ENCODE measurements at regions not wholly inside any gene's neighbourhood (a gene's known extent, or its start where the extent isn't known, plus 50 kb on each side); places are given as distances from the start of the nearest gene placed in this dataset.

DNA sequence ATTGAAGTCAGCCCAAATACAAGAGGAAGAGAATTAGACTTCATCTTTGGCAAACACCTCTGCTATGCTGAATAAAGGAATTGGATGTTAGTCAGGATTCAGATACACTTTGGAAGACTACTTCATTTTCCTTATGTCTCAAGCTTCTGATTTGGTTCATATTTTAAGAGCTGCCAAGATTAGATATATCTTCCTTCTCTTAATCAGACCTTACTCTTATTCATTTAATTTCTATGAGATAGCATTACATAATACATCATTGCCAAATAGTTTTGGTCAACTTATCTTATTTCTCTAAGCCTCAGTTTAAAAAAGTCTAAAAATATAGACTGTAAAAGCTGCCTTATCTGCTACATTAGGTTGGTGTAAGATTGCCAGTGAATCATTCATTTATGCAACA lies 330.6 kb upstream of the NAV3 start:
- H4K20me1 ChIP-seq (ENCODE audit: control insufficient read depth, insufficient read depth, insufficient read length) = no peaks in the 10 kb centered on the region
- Mint-ChIP-seq H3K27ac (no peak overlapping the region), H3K36me3 (ENCODE audit: insufficient read depth in 1 of 3, low read depth in 3 of 3) (no peaks in the 10 kb centered on the region; a peak in 1 of 7 replicates), H3K4me3 (no peak overlapping the region), H3K4me1 (peaks cover 9 to 11% of the 10 kb centered on the region in 2 experiments), H3K9me3 (no peaks in the 10 kb centered on the region; a peak in 1 of 5 replicates), H3K27me3 (ENCODE audit: low read depth) (no peaks in the 10 kb centered on the region)
- no peaks in the 10 kb centered on the region for H3K27me3 ChIP-seq (ENCODE audit: insufficient read depth, low read length)
- H3K14ac ChIP-seq (ENCODE audit: insufficient read depth, low read length) = no peak overlapping the region
- H3K9me3 ChIP-seq (ENCODE audit: control insufficient read depth, low read depth, low read length) = no peaks in the 10 kb centered on the region
- no peak overlapping the region for H3K27ac ChIP-seq (ENCODE audit: insufficient read length, low read depth, low read length)
- no peak overlapping the region for H4K5ac ChIP-seq (ENCODE audit: insufficient read length, low read depth, low read length)
- no peak overlapping the region for H3K4ac ChIP-seq (ENCODE audit: low read depth, low read length)
- no peak overlapping the region for H3T11ph ChIP-seq (ENCODE audit: low read length)
- no peak overlapping the region for H3K56ac ChIP-seq (ENCODE audit: insufficient read length, low read depth, low read length)
- H3K4me2 ChIP-seq (ENCODE audit: insufficient read depth, insufficient read length, low read length) = no peak overlapping the region
- H2BK20ac ChIP-seq (ENCODE audit: low read depth, low read length, poor library complexity, severe bottlenecking) = no peak overlapping the region
- H3K79me1 ChIP-seq (ENCODE audit: insufficient read depth, low read depth, low read length, poor library complexity, severe bottlenecking) = no peaks in the 10 kb centered on the region
- H2BK5ac ChIP-seq (ENCODE audit: insufficient read length, low read length) = no peak overlapping the region
- H2BK120ac ChIP-seq (ENCODE audit: low read depth, low read length, poor library complexity, severe bottlenecking) = no peak overlapping the region
- no peak overlapping the region for H3K9ac ChIP-seq (ENCODE audit: extremely low read depth, insufficient read length, low read length)
- no peak overlapping the region for H3K23ac ChIP-seq (ENCODE audit: insufficient read length, low read depth, low read length)
- TF ChIP-seq, protein P1, sequence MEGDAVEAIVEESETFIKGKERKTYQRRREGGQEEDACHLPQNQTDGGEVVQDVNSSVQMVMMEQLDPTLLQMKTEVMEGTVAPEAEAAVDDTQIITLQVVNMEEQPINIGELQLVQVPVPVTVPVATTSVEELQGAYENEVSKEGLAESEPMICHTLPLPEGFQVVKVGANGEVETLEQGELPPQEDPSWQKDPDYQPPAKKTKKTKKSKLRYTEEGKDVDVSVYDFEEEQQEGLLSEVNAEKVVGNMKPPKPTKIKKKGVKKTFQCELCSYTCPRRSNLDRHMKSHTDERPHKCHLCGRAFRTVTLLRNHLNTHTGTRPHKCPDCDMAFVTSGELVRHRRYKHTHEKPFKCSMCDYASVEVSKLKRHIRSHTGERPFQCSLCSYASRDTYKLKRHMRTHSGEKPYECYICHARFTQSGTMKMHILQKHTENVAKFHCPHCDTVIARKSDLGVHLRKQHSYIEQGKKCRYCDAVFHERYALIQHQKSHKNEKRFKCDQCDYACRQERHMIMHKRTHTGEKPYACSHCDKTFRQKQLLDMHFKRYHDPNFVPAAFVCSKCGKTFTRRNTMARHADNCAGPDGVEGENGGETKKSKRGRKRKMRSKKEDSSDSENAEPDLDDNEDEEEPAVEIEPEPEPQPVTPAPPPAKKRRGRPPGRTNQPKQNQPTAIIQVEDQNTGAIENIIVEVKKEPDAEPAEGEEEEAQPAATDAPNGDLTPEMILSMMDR (conservative IDR thresholded peaks at IDR 0.05) = no peak
- no peaks in the 10 kb centered on the region for H3K4me1 ChIP-seq (ENCODE audit: insufficient read depth, low read length)
- no peaks in the 10 kb centered on the region for H3K23me2 ChIP-seq (ENCODE audit: insufficient read length, low read depth, low read length, poor library complexity, severe bottlenecking)
- H3K79me2 ChIP-seq (ENCODE audit: insufficient read depth, low read length) = no peaks in the 10 kb centered on the region
- H3K18ac ChIP-seq (ENCODE audit: insufficient read length, low read depth, low read length) = no peak overlapping the region
- no peak overlapping the region for H2AK5ac ChIP-seq (ENCODE audit: insufficient read length, low read length)
- no peak overlapping the region for H2BK12ac ChIP-seq (ENCODE audit: insufficient read length, low read depth, low read length)
- H4K8ac ChIP-seq (replicated peaks; ENCODE audit: insufficient read length, low read depth, low read length) = no peak overlapping the region
- H4K91ac ChIP-seq (ENCODE audit: insufficient read length, low read depth, low read length) = no peak overlapping the region
- no peak for DNase-seq
- H2AFZ ChIP-seq (ENCODE audit: low read length) = no peak overlapping the region
- H2BK15ac ChIP-seq (ENCODE audit: low read depth, low read length) = no peak overlapping the region
